DMS 273 treated with DMSO at 0.1 percent for 48 hours (cell line): ENCODE measurements at regions not wholly inside any gene's neighbourhood (a gene's known extent, or its start where the extent isn't known, plus 50 kb on each side); places are given as distances from the start of the nearest gene placed in this dataset.

ENCODE experiments used
- DNase-seq: peaks from one replicate; lab custom pipeline; 2025; lab: John Stamatoyannopoulos, UW

DNA sequence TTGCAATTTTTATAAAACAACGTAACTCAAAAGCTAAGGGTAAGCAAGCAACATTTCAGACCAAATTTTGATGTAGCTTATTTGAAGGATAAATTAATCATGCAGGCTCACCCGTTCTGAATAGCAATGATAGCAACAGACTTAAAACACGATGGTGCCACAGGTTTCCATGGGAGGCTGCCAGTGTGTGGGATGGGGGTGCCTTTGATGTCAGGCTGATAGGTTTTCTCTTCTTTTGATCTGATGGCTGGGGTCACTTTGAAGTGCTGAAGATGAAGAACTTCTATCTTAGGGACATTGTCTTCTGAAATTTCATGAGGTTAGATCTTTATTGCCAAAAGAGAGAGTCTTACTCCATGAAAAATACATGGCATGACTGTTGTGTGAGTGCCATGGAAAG is 206.8 kb downstream of the LPIN1 start:
- no peak for DNase-seq

DNA sequence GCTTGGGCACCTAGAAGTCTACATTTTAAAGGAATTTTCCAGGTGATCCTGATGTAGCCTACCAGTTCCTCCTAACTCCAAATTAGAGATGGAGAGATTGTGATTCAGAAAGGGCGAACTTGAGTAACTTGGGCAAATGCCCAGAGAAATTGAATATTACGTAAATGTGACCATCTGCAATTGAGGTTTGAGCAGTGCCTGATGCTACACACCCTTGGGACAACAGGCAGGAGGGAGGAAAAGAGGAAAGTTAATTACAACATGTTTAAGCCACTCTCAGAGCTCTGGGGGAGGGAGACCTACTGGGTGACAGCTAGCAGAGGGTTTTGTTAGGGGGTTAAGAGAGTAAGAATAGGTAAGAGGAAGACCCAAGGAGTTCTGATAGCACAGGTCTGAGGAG is 208.9 kb downstream of the LPIN1 start:
- peak; percentile 82 for DNase-seq

DNA sequence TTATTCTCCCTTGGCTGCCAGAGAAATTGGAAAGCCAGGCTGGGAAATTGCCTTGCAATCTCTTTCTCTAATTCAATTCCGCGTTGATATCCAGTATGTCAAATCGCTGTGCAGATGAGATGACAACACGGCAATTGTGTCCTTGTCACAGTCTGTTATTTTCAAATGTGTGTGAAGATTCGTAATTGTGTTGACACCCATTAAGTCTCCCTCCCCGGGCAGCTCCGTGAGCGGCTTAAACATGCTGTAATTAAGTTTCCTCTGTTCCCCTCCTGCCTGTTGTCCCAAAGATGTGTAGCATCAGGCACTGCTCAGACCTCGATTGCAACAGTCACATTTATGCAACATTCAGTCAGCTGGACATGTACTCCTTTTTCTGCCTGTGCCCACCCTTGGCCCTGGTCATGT is 209.5 kb downstream of the LPIN1 start:
- DNase-seq, result no peak

DNA sequence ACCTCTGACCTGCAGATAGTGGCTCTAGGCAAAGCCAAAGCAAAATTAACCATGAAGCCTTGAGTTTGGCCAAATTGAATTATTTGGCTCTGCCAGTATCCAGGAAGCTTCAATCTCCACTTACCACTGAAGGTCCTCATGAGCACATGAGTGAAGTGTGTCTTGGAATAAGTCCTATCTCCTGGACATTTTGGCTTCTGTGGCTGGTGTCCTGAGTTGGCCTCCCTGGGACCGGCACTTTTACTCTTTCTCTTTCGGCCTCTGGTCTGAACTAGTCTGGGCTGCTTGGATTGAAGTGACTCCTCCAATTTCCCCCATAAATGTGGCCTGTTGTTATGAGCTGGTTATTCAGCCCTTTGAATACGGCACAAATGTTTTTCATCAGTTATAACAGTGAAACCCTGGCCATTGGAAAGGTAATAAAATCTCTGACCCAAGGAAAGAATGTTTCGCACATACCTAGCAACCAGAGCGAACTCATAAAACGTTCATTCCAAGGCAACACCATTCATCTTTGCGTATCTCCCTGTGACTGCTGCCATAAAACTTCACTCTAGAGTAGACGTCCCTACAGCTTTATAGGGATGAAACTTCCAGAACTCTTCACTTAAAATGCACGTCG is 216.4 kb downstream of the LPIN1 start:
- no peak for DNase-seq

DNA sequence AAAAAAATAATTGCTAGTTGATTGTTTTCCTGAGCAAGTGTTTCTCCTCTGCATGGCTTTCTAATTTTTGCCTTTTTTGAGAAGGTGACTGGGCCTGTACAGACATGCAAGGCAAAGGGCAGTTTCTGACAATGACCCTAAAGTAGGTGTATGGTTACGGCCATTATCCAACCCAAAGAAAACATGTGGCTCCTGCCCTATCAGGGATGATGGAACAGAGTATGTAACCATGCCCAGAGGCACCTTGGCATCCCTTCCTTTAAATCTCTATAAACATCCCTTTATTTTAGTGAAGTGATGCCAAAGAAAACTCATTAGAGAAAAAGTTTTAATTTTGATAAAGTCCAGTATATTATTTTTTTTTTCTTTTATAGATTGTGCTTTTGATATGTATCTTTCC is 217.5 kb downstream of the LPIN1 start:
- DNase-seq, result no peak

DNA sequence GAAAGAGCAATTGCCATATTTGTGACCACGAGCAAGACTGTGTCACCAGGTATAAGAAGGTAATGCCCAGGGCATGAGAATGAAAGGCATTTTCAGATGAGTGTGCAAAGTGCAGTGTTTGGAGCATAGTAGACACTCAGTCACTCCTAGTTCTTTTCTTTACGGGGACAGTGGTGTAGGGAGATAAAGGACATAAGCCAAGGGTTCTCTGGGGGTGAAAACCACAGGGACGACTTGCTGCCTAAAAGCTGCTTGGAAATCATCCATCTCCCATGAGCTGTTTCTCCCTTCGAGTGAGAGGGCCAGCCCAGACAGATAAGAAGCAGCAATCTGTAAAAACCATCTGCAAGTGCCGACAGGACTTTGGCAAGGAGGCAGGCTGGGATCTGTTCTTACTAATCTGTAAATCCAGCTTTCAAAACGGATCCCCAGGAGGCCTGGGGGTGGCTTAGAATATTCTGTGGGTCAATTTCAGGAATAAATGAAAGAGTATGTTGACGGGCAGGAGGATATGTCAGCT is 221.6 kb downstream of the LPIN1 start:
- DNase-seq, result peak; percentile 56

DNA sequence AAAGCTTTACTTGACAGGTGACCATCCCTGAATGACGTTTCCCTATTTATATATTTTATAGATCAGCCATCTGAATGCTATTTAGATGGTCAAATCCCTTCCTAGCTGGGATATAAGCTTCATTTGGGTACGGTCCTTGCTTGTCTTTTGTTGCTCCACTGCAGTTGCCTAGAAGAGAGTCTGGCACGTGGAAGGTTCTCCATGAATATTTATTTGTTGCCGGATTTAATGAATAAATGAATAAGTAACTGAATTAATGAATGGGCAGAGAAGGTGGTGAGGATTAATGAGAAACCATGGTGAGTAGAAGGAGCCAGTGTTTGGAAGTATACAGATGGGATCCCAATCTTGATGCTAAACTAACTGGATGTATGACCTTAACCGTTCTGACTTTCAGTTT is 222.1 kb downstream of the LPIN1 start:
- DNase-seq, result no peak

DNA sequence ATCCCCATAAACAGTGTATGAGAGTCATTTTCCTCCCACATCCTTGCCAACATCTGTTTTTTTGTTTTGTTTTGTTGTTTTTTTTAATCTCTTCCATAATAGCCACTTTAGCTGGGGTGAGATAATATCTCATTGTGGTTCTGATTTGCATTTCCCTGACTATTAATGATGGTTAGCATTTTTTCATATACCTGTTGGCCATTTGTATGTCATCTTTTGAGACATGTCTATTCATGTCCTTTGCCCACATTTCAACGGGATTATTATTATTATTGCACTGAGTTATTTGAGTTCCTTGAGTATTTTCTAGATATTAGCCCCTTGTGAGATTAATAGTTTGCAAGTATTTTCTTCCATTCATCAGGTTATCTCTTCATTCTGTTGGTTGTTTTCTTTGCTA is 223.3 kb downstream of the LPIN1 start:
- no peak for DNase-seq

DNA sequence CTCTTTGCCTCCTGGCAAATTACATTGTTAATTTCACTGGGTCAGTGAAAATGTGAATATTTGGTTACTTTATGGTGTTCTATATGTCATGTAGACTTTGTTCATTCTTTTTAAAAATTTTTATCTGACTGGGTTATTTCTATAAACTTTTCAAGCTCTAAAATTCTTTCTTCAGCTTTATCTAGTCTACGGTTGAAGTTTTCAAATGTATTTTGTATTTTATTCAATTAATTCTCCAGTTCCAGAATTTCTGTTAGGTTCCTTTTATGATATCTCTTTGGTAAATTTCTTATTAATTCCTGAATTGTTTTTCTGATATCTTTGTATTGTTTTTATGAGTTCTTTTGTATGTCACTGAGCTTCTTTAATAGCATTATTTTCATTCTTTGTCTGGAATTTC is 228.1 kb downstream of the LPIN1 start:
- DNase-seq, result no peak

DNA sequence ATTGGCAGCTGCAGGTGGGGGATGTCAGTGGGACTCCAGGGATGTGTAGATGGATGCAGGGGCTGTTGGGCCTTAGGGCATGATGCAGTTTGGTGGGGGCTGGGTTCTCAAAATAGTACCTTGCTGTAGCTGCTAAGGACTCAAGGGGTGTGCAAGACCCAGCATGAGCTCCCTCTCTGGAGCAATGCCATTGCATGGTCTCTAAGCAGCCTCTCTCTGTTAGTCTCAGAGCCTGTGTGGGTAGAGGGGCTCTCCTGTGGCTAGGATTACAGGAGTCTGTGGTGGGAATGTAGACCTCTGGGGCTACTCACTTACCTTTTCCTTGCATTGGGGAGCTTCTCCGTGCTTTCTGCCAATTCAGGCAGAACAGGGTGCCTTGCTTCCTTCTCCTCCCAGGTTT is 228.9 kb downstream of the LPIN1 start:
- DNase-seq, result no peak

DNA sequence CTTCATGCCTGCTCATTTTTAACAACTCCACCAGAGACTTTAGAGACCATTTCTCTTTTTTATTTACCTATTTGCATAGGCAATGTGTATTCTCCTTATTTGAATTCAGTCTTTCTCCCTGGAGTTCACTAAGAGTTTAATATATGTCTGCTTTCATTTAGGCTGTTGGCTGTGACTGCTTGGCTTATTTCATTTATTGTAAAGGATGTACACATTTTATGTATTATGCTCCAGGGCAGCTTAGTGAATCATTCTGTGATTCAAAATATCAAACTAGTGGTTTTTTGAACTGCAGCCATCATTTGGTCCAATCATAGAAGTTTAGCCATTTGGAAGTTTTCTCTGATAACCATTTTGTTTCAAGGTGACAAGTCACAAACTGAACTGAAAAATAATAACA is 229.6 kb downstream of the LPIN1 start:
- no peak for DNase-seq

DNA sequence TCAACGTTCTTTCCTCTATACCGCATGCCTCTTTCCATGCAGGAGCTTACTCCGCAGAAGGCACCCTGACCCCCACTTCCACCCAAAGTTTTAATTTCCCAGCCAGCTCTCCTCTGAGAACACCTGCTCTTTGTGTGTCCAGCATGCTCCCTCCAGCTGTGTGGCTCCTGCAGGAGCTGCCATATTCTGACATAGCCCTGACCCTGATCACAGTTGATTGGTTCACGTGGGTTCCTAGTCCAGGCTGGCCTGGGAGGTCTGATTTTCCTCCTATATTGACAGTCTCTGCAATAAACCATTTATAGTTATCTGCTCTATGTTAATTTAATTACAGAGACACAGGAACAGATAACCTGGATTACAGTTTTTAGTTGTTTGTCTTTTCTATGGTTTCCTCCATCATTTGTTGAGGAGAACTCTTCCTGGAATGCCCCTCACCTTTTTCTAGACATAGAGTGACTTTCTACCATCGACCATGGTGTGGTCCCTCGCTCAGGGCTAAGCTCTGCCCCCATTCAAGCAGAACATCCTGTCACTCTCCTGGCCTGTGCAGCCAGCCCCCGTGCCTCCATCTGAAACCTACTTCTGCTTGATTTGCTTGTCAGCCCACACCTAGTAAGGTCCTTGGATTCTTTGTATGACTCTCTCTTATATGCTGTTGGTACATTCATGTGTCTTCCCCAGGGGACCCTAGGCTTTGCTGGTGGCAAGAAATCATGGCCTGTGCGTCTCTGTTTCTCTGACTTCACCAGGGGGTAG is 231.5 kb downstream of the LPIN1 start:
- DNase-seq, result no peak

DNA sequence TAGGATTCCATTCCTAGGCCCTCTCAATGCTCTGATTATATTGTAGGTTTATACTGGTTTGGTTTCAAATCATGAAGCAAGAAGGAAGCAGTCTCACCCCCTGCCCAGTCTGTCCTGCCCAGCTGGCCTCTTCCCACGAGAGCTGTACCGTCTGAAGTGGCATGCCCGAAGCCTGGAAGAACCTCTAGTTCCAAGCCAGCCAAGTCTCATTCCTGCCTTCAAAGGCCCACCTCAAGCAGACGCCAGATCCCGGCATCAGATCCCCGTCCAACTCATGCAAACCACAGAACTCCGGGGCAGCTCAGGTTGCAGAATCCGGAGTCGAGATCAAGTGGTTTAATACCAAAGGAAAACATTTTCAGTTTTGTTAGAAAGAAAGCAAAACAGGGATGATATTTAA is 234.4 kb downstream of the LPIN1 start:
- DNase-seq, result no peak

DNA sequence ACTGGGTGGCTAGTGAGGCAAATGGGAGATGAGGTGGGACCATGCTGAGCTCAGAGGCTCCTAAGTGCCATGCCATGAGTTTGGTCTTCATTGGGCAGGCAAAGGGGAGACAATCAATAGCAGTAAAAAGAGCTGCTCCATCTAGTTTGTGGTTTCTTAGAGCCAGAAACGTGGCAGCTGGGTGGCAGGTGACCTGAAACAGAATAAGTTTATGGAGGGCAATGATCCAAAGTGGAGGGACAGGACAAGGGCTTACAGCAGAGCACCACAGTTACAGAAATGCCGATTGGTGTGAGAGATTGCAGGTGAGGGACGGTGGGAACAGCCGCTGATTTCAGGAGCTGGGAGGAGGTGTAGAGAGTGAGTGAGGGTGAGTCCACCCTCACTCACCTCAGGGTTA is 237.0 kb downstream of the LPIN1 start:
- DNase-seq, result no peak

DNA sequence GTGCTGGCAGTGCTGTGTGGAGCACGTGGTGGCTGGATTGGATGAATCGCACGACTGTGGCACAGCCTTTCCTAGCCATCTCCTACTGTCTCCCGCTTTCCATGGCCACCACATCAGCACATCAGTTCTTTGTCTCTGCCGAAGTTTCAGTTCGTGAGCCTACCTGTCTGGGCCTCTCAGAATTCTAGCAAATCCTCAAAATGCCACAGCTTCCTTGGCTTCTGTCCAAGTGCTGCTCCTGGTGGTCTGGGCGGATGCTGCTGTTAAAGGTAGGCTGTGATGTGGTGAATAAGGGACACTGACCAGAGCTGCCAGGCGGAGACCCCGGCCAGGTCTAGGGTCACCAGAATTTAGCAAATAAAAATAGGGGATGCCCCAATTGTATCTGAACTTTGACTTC is 237.4 kb downstream of the LPIN1 start:
- DNase-seq, result no peak

DNA sequence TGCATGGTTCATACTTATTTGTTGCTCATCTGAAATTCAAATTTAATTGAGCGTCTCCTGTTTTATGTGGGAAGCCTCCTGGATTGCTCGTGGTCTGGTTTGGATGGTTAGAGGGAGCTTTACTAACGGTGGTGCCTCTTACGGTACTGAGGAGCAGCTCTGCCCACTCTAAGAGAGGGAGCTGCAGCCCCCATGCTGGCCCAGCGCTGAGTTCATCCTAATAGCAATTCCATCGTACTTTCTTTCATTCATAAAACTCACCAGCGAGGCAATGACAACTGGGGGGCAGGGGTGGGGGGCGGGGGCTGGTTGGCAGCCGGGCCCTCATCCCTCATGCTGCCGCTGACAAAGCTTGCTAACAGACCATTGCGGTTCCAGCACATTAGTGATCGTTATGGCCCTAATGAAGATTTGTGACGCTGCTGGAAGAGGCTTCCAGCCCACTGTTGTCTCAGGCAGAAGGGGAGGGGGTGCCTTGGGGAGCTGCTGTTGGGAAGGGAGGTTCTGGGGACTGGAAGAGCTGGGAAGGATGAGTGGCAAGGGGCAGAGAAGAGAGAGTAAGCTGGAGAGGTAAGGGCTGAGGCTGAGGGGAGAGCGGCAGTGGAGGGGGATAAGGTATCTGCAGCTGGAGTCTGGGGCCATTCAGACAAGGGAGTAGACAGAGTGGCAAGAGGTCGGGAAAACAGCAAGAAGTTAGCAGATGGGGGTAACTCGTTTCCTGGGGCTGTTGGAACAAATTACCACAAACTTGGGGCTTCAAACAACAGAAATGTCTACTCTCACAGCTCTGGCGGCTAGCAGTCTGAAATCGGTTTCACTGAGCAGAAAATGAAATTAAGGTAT is 238.1 kb downstream of the LPIN1 start:
- DNase-seq, result no peak

DNA sequence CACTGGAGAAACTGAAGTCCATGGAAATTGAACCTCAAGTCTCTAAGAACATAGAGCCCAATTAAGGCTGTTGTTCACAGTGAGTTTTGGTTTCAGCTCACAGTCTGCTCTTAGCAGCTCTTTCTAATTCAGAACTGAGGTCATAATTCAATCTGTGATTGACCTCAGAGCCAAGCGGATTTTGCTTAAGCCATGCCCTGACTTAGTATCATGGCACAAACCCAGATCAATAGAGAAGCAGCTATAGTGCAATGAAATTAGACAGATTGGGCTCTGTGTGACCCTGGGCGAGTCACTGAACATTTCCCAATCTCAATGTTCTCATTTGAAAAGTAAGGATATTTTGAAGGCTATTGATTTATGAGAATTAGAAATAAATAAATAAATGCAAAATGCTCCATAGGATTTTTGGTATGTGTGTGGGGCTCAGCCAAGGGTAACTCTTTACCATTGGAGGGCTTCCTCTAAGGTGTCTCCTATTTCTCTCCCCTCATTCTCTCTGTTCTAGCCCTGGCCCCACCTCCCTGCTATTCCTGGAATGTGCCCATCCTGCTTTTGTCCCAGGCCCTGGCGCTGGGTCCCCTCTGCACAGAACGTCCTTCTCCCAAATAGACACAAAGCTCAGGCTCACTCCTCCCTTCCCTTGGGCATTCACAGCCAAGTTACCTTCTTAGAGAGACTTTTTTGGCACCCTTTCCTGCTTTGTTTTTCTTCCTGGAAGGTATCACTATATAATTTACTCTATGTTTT is 239.6 kb downstream of the LPIN1 start:
- DNase-seq, result no peak

DNA sequence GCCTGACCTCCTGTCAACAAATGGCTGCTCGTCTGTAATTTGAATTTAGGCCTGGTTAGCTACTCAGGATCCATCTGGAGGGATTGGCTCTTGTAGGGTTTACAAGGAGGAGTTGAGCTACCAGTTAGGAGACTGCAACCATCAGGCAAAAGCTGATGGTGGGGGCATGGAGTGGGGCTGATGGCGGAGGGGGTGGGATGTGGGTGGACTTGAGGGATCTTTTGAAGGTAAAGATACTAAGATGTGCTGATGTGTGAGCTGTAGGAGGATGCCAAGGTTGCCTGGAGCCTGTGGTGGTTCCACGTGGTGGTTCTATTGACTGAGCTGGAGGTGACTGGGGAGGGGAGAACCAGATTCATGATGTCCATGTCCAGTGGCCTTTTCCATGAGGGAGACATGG is 240.7 kb downstream of the LPIN1 start:
- DNase-seq, result no peak

DNA sequence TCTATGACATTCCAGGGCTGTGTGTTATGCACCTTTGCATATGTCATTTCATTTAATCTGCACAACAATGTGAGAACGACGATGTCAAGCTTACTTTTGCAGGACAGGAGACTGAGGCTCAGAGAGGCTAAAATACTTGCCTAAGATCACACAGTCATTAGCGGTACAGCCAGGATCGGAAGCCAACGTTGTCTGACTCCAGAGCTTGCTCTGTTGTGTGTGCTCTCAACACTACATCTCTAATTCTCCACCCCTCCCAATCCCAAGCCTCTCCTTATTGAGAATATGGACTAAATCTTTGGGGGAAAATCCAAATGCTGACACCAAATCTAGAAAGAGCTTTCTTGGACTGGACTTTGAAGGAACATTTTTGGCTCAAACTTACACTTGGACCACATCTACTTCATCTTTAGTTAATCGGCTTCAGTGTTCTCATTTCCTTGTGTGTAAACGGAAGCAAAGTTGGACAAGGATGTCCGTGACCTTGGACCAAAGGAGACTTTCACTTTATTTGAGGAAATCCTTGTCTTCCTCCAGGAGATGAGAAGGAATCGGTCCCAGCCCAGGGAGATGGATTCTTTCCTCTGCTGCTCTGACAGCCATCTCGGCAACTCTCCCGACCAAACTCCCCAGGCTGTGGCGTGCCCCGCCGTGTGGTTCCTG is 242.4 kb downstream of the LPIN1 start:
- DNase-seq, result no peak

DNA sequence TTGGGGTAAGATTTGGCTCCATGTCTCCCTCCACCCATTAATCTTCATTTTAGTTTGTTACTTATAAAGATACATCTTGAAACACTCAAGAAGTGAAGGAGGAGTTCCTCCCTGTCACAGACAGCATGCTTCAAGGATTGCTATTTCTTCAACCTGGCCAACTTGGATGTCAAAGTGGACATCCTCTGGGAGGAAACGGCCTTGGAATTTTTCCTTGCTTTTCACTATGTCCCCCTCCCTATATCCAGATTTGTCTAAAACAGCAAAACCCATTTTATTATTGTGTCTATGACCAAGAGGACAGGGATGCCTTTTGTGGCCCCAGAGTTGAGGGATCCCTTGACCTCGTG is 242.9 kb downstream of the LPIN1 start:
- DNase-seq, result no peak

DNA sequence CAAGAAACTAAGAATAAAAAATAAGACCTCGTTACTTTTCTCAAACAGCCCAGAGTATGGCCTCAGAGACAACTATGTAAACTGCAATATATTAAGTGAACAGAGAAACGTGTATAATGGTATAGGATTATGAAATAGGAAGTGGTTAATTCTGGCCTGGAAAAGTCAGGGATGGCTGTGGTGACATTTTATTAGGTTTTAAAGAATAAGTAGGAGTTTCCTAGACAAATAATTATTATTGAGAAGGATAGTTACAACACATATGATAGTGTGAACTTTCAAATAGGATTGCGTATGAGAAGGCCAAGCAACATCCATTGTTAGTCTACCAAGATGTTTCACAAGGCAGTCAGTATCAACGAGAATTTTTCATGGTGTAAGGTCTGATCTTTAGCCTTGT is 244.1 kb downstream of the LPIN1 start:
- DNase-seq, result no peak

DNA sequence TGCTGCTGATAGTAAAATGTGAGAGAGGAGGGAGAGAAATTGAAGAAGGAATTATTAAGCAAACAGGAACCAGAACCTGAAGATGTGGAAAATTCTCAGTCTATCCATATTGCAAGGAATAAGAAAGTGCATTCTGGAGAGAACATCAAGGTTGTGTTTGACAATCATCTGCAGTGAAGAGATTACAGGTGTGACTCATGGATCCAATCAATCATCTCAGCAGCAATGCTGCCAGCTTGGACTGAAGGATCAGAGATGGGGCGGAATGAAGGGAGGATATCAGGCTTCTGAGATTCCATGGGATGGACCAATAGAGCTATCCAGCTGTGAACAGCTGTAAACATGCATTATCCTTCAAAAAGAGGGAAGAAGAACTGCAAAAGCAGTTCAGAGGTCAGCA is 247.3 kb downstream of the LPIN1 start:
- DNase-seq, result no peak
